ENCODE measurements at regions not wholly inside any gene's neighbourhood (a gene's known extent, or its start where the extent isn't known, plus 50 kb on each side); places are given as distances from the start of the nearest gene placed in this dataset.

DNA sequence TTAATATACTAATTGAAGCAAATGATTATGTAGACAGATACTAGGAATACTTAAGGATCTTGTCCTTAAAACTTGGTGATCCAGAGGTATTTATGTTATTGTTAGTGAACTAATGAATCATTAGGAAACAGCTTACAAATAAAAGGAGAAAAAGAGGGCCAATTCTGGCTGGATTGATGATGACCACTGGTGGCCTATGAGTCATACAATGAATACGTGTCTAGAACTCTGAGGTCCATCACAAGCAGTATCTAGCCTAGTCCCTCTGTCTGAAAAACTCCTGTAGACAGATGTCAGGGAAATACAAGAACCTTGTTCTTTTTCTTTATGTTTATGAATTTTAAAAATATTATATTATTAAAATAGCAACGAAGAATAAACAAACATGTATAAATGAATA is 51.7 kb upstream of the RTL1 start:
- DNase-seq: no peak

DNA sequence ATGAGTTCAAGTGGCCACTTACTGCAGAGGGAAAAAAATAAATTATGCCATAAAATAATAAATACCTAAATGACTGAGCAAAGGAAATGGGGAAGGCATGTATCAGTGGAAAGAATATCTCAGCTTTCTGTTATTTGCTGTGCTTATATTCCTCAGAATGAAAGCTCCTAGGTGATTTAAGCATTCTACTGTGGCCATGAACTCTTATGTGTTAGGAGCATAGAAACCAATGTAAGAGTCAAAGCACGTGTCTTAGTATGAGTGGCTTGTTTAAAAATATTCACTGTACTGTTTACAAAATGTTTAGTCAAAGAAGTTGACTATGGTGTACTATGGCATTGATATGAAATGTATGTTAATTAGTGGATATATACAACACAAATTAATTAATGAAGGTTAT is 59.0 kb upstream of the RTL1 start:
- no peak for DNase-seq

GRCh38 chr14:100965296-100965695 is 61.8 kb upstream of the RTL1 start:
- no peak for DNase-seq

- DNase-seq: no peak
Observed at GRCh38 chr14:100967178-100967577, 63.7 kb upstream of the RTL1 start.

GRCh38 chr14:100967930-100968329 is 64.4 kb upstream of the RTL1 start:
- DNase-seq: no peak

DNA sequence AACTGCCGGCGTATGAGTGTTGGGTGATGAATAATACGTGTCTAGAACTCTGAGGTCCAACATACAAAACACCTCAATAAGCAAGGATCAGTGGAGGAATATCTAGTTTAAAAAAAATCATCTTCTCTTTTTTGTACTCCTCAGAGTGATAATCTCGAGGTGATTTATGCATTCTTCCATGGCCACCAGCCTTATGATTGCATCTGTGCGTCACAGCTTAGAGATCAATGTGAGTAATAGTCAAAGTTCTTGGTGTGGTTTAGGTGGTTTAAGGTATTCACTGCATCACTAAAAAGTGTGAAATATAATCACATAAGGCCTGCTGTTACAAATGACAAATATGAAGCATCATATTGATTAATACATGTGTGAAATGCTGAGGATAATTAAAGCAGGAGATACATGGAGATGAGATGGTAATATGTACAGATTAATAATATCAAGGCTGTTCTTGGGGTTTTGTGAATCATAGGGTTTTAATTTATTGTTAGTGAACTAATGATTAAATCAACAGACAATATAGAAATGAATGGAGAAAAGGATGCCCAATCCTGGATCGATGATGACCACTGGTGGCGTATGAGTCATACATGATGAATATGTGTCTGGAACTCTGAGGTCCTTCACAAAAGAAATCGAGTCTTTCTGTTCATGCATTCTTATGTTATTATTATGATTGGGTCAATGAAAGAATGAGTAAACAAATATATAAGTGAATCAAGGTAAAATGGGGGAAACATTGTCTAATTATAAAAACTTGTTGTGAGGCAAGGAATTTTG is 68.8 kb upstream of the RTL1 start:
- no peak for DNase-seq

DNA sequence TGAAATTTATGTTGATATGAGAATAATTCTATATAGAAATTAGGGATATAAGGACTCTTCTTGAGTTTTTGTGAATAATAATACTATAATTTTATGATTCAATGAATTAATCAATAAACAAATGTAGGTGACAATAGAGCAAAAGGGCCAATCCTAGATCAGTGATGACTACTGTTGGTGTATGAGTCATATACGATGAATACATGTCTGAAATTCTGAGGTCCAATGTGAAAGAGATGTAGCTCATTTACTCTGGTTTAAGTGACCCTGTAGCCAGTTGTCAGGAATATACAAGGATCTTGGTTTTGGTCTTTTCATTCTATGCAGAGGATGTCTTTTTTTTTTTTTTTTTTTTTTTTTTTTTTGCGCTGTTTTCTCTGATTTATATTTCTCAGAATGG is 72.1 kb upstream of the RTL1 start:
- DNase-seq: no peak

DNA sequence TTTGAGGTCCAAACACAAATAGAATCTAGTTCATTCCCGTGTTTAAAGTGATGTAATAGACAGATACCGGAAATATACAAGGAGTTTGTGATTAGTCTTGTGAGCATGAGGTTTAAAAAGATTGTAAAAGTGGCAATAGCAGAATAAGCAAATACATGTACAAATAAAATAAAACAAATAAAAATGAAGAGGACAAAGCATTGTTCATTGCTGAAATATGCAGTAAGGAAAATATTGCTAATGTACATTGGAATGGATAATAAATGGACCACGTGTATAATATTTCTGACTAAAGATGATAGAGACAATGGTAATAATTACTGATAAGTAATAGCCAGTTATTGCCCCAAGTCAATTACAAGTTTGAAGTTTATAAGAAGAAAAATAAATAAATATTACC is 75.6 kb upstream of the RTL1 start:
- DNase-seq: no peak

DNA sequence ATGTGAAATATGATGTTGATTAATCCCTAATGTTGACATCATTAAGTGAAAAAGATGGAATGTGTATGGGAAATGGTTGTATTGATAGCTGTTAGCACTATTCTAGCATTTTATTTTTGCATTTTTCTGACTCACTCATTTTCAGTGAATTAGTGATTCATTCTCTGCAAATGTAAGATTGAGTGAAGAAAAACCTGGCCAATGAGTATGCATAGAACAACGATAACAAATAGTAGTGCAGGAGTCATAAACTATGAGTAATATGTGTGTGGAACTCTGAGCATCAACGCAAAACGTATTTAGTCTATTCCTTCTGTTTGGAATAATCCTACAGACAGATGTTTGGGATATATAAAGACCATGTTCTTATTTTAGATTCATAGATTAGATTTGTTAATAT is 76.3 kb upstream of the RTL1 start:
- no peak for DNase-seq

GRCh38 chr14:100980823-100981222 is 77.3 kb upstream of the RTL1 start:
- no peak for DNase-seq

DNA sequence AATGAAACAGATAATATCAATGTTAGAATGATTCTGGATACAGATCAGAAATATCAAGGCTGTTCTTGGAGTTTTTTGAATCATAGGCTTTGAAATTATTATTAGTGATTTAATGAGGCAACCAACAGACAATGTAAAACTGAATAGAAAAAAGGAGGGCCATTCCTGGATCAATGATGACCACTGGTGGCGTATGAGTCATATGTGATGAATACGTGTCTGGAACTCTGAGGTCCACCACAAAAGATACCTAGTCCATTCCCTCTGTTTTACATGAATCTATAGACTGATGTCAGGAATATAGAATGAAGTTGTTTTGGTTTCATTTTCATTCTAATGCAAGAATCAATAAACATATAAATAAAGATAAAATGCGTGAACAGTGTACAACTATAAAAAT is 78.3 kb upstream of the RTL1 start:
- no peak for DNase-seq

DNA sequence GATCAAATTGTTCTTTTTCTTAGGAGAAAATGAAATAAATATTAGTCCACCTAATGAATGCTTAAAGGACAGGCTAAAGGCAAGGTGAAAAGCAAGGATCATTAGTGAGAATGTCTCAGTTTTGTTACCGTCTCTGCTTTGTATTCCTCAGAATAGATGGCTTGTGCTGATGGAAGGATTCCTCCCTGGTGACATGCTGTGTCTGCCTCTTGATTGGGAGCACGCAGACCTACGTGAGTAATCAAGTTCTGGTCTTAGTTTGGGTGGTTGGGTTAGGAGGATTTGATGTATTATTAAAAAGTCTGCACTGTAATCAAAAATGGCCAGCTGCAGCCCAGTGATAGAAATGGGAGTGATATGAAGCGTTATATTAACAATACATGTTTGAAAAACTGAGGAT is 78.8 kb upstream of the RTL1 start:
- DNase-seq: no peak

DNA sequence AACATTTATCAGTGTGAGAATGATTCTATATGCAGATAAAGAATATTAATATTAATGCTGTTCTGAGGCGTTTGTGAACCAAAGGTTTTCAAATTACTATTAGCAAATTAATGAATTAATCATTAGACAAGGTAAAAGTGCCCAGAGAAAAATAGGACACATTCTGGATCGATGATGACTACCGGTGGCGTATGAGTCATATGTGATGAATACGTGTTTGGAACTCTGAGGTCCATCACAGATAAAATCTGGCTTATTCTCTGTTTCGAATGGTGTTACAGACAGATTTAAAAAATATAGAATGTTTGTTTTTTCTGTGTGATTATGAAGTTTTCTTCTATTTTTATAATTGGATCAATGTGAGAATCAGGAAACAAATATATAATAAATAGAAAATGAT is 79.2 kb upstream of the RTL1 start:
- no peak for DNase-seq

DNA sequence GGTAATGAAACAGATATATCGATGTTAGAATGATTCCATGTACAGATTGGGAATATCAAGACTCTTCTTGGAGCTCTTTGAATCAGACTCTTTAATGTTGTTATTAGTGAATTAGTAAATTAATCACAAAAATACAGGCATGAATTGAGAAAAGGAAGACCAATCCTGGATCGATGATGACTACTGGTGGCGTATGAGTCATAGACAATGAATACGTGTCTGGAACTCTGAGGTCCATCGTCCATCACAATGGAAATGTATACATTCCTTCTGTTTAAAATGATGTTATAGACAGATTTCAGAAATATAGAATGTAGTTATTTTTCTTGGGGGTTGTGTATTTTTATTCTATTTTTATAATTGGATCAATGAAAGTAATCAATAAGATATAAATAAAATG is 80.2 kb upstream of the RTL1 start:
- DNase-seq: no peak

GRCh38 chr14:100988011-100988410 is 84.5 kb upstream of the RTL1 start:
- DNase-seq: no peak

GRCh38 chr14:100988411-100988900 is 84.9 kb upstream of the RTL1 start:
- DNase-seq: no peak

DNA sequence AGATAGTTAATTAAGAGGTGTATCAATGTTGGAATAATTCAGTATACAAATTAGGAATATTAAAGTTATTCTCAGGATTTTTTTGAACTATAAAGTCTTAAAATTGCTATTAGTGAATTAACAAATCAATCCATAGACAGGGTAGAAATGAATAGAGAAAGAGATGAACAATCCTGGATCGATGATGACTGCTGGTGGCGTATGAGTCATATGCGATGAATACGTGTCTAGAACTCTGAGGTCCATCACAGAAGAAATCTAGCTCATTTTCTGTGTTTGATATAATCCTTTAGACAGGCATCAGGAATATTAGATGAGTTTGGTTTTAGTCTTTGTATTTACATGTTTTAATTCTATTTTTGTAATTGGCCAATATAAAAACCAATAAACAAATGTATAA is 85.4 kb upstream of the RTL1 start:
- DNase-seq: no peak

GRCh38 chr14:100989924-100990323 is 86.4 kb upstream of the RTL1 start:
- DNase-seq: no peak

DNA sequence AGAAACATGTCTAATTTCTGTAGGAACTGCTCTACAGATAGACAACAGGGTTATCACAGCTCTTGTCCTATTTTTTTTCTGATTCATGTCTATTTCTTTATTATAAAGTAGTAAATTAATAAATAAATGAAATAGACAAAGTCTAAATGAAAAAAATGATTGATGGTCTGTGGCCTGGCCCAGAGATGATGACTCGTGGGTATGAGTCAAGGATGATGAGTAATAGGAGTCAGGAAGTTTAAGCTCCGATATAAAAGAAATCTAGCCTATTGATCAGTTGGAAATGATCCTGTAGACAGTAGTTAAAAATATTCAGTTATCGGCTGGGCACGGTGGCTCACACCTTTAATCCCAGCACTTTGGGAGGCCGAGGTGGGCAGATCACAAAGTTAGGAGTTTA is 90.6 kb upstream of the RTL1 start:
- DNase-seq: no peak

GRCh38 chr14:100994756-100995330 is 91.3 kb upstream of the RTL1 start:
- DNase-seq: no peak

- no peak for DNase-seq
Observed at GRCh38 chr14:101000711-101001250, 97.3 kb upstream of the RTL1 start.

DNA sequence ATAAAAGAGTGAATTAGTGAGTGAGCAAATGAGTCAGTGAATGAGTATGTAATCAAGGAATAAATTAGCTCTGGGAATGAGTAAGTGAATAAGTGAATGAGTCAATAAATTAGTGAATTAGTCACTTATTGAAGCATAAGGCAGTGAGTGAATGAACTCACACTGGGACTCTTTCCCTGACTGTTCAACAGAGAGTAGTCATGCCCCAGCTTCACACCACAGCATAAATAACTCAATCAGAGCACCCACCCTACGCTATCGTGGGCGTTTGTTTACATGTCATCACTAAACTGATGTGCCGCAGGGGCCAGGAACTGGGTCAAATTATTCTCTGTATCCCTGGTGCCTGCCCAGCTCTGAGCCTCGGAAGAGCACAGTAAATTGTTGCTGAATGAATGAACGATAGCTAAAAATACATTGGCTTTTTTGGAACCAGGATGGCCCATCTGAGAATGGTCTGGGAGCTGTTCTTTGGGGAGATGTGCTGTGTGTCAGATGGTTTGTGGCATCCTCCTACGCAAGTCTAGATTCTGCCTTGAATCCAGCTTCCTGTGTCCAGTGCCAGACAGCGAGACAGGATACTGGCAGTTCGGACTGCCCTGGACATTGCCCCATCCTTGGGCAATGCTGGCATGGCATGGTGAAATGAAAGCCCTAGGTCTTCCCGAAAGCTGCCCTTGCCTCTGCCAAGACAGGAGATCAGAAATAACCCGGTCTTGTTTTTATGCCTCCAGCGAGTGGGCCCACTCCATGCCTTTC is 98.0 kb upstream of the RTL1 start:
- DNase-seq: no peak

DNA sequence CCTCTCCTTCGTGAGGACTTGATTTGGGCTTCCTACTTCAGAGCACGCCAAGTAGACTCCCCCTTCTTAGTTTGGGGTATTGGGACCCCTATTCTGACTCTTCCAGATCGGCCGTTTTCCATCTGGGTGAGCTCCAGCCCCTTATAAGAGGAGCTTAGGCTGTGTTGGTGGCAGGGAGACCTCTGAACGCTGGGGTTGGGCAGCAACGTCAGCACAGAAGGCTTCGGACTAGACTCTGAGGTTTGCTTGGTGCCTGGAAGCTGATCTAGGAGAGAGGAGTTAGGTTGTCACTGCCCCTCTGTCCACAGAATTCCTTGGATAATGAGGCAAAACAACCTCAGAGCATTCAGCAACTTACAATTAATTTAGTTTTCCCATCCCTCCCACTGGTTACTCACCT is 99.2 kb upstream of the RTL1 start:
- DNase-seq: no peak

GRCh38 chr14:101004176-101004575 is 100.7 kb upstream of the RTL1 start:
- DNase-seq: no peak

Measured in cerebellar nuclear complex (tissue), 1 donor.